ENCODE measurements at regions not wholly inside any gene's neighbourhood (a gene's known extent, or its start where the extent isn't known, plus 50 kb on each side); places are given as distances from the start of the nearest gene placed in this dataset.

DNA sequence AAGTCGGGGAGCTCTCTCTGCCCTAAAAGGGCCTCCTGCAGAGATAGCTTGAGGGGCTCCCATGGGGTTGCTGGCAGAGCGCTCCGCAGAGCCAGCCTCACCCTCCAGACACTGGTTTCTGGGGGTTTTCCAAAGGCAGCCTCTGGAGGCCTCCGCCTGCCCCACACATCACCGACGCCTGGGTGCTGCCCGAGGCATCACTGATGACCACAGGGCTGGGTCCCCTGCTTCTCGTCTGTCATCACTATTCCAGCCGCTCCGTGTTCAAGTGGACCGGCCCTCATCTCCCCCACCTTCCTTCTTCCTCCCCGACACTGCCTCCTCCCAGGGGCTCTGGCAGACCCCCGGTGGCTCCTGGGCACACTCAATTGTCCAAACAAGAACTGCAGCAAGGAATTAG is 64.1 kb upstream of the IRX4 start:
- no peak overlapping the region for H3K27ac ChIP-seq
- 84 to 92% (median 88%) methylated on average over 13 of the region's 13 CpGs for WGBS, 3 donors
- DNase-seq (no peak), ATAC-seq (no peak)
- peaks cover 0 to 10% (median 0%) of the 10 kb centered on the region in 3 donors for H3K27me3 ChIP-seq (ENCODE audit: insufficient read depth in 3 of 3, low read length in 2 of 3)
- TF ChIP-seq, protein P1, sequence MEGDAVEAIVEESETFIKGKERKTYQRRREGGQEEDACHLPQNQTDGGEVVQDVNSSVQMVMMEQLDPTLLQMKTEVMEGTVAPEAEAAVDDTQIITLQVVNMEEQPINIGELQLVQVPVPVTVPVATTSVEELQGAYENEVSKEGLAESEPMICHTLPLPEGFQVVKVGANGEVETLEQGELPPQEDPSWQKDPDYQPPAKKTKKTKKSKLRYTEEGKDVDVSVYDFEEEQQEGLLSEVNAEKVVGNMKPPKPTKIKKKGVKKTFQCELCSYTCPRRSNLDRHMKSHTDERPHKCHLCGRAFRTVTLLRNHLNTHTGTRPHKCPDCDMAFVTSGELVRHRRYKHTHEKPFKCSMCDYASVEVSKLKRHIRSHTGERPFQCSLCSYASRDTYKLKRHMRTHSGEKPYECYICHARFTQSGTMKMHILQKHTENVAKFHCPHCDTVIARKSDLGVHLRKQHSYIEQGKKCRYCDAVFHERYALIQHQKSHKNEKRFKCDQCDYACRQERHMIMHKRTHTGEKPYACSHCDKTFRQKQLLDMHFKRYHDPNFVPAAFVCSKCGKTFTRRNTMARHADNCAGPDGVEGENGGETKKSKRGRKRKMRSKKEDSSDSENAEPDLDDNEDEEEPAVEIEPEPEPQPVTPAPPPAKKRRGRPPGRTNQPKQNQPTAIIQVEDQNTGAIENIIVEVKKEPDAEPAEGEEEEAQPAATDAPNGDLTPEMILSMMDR (IDR thresholded peaks at IDR 0.05): no peak
- H3K4me1 ChIP-seq: no peaks in the 10 kb centered on the region
- intact Hi-C loops (cut with DNase I): no loop called here
- no peaks in the 10 kb centered on the region for H3K9me3 ChIP-seq
- H3K4me3 ChIP-seq: no peak overlapping the region
- H3K36me3 ChIP-seq (ENCODE audit: insufficient read depth in 1 of 2, low read depth in 1 of 2): no peaks in the 10 kb centered on the region

DNA sequence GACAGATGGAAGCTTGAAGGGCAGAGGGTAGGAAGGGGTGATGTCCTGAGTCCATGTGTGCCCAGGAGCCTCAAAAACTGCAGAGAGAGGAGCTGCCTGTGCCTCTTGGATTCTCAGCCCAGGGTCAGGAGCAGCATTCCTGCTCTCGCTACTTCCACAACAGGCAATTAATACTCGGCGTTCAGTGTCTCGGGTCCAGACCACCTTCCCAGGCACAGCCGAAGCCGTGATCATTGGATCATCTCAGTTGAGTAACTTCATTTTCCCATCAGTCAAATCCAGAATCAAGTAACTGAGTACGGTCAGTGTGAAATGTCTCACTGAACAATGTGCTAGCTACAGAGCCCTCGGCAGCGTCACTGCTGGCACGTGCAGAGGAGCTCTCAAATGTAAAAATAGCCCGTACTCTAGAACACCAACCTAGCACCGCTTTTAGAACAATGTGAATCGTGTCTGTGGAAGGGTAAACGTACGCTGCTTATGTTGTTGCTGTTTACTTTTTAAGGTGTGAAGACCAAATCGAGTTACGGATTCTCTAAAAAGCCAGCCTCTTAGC is 63.5 kb upstream of the IRX4 start:
- no peaks in the 10 kb centered on the region for H3K9me3 ChIP-seq
- H3K4me1 ChIP-seq: no peaks in the 10 kb centered on the region
- TF ChIP-seq, protein P1 (IDR thresholded peaks at IDR 0.05): no peak
- 82 to 84% (median 82%) methylated on average over 17 of the region's 17 CpGs for WGBS, 3 donors
- intact Hi-C loops (cut with DNase I): no loop called here
- H3K36me3 ChIP-seq (ENCODE audit: insufficient read depth in 1 of 2, low read depth in 1 of 2): no peaks in the 10 kb centered on the region
- DNase-seq: no peak
- H3K27me3 ChIP-seq (ENCODE audit: insufficient read depth in 3 of 3, low read length in 2 of 3): peaks cover 0 to 10% (median 0%) of the 10 kb centered on the region in 3 donors
- H3K27ac ChIP-seq: no peak overlapping the region
- H3K4me3 ChIP-seq: no peak overlapping the region
- ATAC-seq: peak in 2 of 4 donors; percentile 33 to 53

DNA sequence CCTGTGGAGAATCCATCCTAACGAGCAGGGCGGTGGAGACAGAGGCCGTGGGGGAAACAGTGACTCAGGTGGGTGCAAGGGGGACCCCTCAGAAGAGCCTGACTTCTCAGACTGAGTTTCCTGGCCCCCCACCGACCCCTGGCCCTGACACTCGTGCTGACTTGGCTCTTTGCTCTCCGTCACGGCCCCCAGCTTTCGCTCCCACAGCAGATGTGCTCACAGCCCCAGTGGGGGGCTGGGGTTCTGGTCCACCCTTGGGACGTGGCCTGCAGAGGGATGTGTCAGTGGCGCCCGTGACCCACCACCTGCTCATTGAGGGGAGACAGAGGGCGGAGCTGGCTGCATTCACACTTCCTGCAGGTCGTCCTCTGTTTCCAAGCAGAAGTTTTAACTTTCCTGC is 62.9 kb upstream of the IRX4 start:
- TF ChIP-seq, protein P1 (IDR thresholded peaks at IDR 0.05): no peak
- DNase-seq: peak in 1 of 2 donors; percentile 41
- 72 to 80% (median 76%) methylated on average over 13 of the region's 13 CpGs for WGBS, 3 donors
- H3K4me3 ChIP-seq: no peak overlapping the region
- ATAC-seq: no peak
- H3K27ac ChIP-seq: no peak overlapping the region
- H3K36me3 ChIP-seq (ENCODE audit: insufficient read depth in 1 of 2, low read depth in 1 of 2): no peaks in the 10 kb centered on the region
- H3K4me1 ChIP-seq: no peaks in the 10 kb centered on the region
- peaks cover 0 to 10% (median 0%) of the 10 kb centered on the region in 3 donors for H3K27me3 ChIP-seq (ENCODE audit: insufficient read depth in 3 of 3, low read length in 2 of 3)
- intact Hi-C loops (cut with DNase I): no loop called here
- no peaks in the 10 kb centered on the region for H3K9me3 ChIP-seq

DNA sequence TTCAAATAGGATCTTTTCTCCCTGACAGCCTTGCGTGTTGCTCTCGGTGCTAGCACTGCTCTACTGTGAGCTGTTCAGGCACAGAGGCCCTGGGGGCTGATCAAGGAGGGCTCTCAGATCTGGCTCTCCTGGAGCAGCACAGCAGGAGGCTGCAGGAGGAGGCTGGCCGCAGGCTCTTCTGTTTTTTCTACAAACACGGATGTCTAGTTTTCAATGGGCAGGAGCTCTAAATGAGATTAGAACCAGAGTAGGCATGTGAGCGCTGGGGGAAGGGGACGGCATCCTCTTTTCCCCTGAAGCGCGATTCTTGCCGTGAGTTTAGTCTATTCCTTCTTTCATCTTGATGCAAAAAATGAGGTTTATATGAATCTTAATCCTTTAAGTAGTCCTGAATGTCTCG is 61.7 kb upstream of the IRX4 start:
- ATAC-seq: no peak
- Histone ChIP-seq H3K9me3 (no peaks in the 10 kb centered on the region), H3K4me1 (no peaks in the 10 kb centered on the region), H3K27ac (no peak overlapping the region), H3K27me3 (ENCODE audit: insufficient read depth in 3 of 3, low read length in 2 of 3) (peaks cover 0 to 10% (median 0%) of the 10 kb centered on the region in 3 donors), H3K36me3 (ENCODE audit: insufficient read depth in 1 of 2, low read depth in 1 of 2) (no peaks in the 10 kb centered on the region), H3K4me3 (no peak overlapping the region)
- TF ChIP-seq, protein P1 (IDR thresholded peaks at IDR 0.05): no peak
- peak in 1 of 2 donors; percentile 19 for DNase-seq
- 76 to 88% (median 85%) methylated on average over 10 of the region's 10 CpGs for WGBS, 3 donors
- intact Hi-C loops (cut with DNase I): no loop called here

DNA sequence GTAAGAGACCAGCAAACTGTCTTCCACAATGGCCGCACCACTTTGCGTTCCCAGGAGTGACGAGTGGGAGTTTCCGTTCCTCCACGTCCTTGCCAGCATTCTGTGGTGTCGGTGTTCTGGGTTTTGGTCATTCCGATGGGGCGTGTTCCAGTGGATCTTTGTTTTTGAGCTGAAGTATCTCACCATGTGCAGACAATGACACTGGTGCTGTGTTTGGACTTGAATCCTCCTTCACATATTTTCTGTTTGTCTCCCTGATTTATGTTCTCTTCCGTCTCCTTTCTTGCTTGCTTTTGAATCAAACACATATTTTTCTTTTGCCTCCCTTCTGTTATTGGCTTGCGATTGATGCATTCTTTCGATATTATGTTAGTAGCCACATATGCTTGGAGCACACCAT is 60.8 kb upstream of the IRX4 start:
- TF ChIP-seq, protein P1 (IDR thresholded peaks at IDR 0.05): no peak
- intact Hi-C loops (cut with DNase I): no loop called here
- ATAC-seq: no peak
- DNase-seq: no peak
- 84 to 93% (median 87%) methylated on average over 11 of the region's 11 CpGs for WGBS, 3 donors
- Histone ChIP-seq H3K27ac (no peak overlapping the region), H3K27me3 (ENCODE audit: insufficient read depth in 3 of 3, low read length in 2 of 3) (peaks cover 0 to 10% (median 0%) of the 10 kb centered on the region in 3 donors), H3K4me3 (no peak overlapping the region), H3K36me3 (ENCODE audit: insufficient read depth in 1 of 2, low read depth in 1 of 2) (no peaks in the 10 kb centered on the region), H3K4me1 (no peaks in the 10 kb centered on the region), H3K9me3 (no peaks in the 10 kb centered on the region)
